GM12872 (cell line): ENCODE measurements at regions not wholly inside any gene's neighbourhood (a gene's known extent, or its start where the extent isn't known, plus 50 kb on each side); places are given as distances from the start of the nearest gene placed in this dataset.

ENCODE experiments used
- CTCF ChIP-seq: IDR thresholded peaks from 3 replicates; pipeline ENCODE4 v1.5.1; 2011; ENCODE audit warnings: low read depth, mild to moderate bottlenecking, low read length, moderate library complexity; ENCODE audit not compliant: insufficient read depth

GRCh38 chr10:33991924-33992323 lies 657.5 kb upstream of the NRP1 start:
- no peak for TF ChIP-seq CTCF

- TF ChIP-seq CTCF, result no peak
Observed at GRCh38 chr10:33986515-33986914, 652.0 kb upstream of the NRP1 start.

- TF ChIP-seq CTCF, result no peak
Observed at GRCh38 chr10:33986016-33986415, 651.5 kb upstream of the NRP1 start.

GRCh38 chr10:33982995-33983394 lies 648.5 kb upstream of the NRP1 start:
- TF ChIP-seq CTCF, result no peak

GRCh38 chr10:33981301-33981700 lies 646.8 kb upstream of the NRP1 start:
- no peak for TF ChIP-seq CTCF

GRCh38 chr10:33979195-33979594 lies 644.7 kb upstream of the NRP1 start:
- TF ChIP-seq CTCF, result no peak

GRCh38 chr10:33975481-33975880 lies 641.0 kb upstream of the NRP1 start:
- TF ChIP-seq CTCF, result no peak

- no peak for TF ChIP-seq CTCF
Observed at GRCh38 chr10:33974976-33975478, 640.6 kb upstream of the NRP1 start.
